Ovary (tissue), 7 donors: ENCODE measurements at regions not wholly inside any gene's neighbourhood (a gene's known extent, or its start where the extent isn't known, plus 50 kb on each side); places are given as distances from the start of the nearest gene placed in this dataset.

ENCODE experiments used
- DNase-seq, 5 donors: peaks; one replicate each; pipeline ENCODE4 v3.0.0-alpha.2; 2019 to 2020
- H3K27ac ChIP-seq, 2 donors: fragments of 200-600 bp; one replicate each; pipeline versions ENCODE4 v1.5.1 to v1.8.0; 2019 to 2022
- H3K27me3 ChIP-seq: fragments of 200-600 bp; one replicate; pipeline ENCODE4 v1.8.0; 2022
- H3K36me3 ChIP-seq: fragments of 200-600 bp; sonication (generic); one replicate; pipeline ENCODE4 v1.5.1; 2019
- H3K4me1 ChIP-seq: one replicate; pipeline ENCODE4 v1.8.1; 2013; ENCODE audit warnings: mild to moderate bottlenecking, moderate library complexity; ENCODE audit not compliant: insufficient read depth
- H3K4me3 ChIP-seq: fragments of 200-600 bp; sonication (generic); one replicate; pipeline ENCODE4 v1.5.1; 2017
- H3K9me3 ChIP-seq, 2 donors: fragments of 200-600 bp in 1 of 2; sonication (generic) in 1 of 2; one replicate each; pipeline versions ENCODE4 v1.5.1 to v1.8.1; 2013 to 2019; ENCODE audit warnings: mild to moderate bottlenecking in 1 of 2, moderate library complexity in 1 of 2
- CTCF ChIP-seq, 3 donors: fragments of 450-650 bp in 2 of 3; fragments of 200-600 bp in 1 of 3; IDR thresholded peaks; one replicate each; pipeline versions ENCODE4 v1.5.1 to v1.8.0; 2016 to 2022; ENCODE audit warnings: antibody characterized with exemption in 3 of 3, mild to moderate bottlenecking in 1 of 3
- EP300 ChIP-seq: sonication (generic); formaldehyde crosslinking; IDR thresholded peaks from one replicate; pipeline ENCODE4 v1.6.1; 2017; ENCODE audit warnings: antibody characterized with exemption
- POLR2A ChIP-seq: fragments of 450-650 bp; IDR thresholded peaks from one replicate; pipeline ENCODE4 v1.6.1; 2017; ENCODE audit warnings: antibody characterized with exemption, mild to moderate bottlenecking, moderate library complexity
- WGBS, 3 donors: extraction: QIAGEN DNeasy Blood & Tissue Kit in 1 of 3; methylation state at CpG; one replicate each; pipeline versions ENCODE4 v1.1.5 to v1.1.7; 2013 to 2017; 5-methylcytosine and 5-hydroxymethylcytosine counted together
- intact Hi-C, 4 donors: fragments of 100-400 bp; cut with DNase I; formaldehyde crosslinking; loops; one replicate each; pipeline versions ENCODE4 v1.11.0 to v1.15.1; 2022 to 2023
- donor health status: DM: no; HTN: no; CAD: no; lungs with moderate emphysema.
- donor health status: DM: no; HTN: no; CAD: no.
- donor health status: Bipolar disorder and iron deficiency.
- donor health status: DM: no; HTN: no; CAD: no.
- donor health status: DM: yes; HTN: yes; CAD: no.

GRCh38 chr3:83843716-83844115 lies 1115.1 kb upstream of the CADM2 start:
- 90 to 94% (median 90%) methylated on average over 2 of the region's 2 CpGs for WGBS, 3 donors
- no peak overlapping the region for H3K4me3 ChIP-seq
- no peaks in the 10 kb centered on the region for H3K27me3 ChIP-seq

GRCh38 chr3:83849106-83849730 lies 1109.6 kb upstream of the CADM2 start:
- H3K9me3 ChIP-seq = no peaks in the 10 kb centered on the region
- no peaks in the 10 kb centered on the region for H3K27me3 ChIP-seq
- H3K27ac ChIP-seq = no peak overlapping the region
- no peak overlapping the region for H3K4me3 ChIP-seq
- TF ChIP-seq EP300 (no peak), POLR2A (no peak), CTCF (IDR thresholded peaks at IDR 0.05) (no peak)
- no peaks in the 10 kb centered on the region for H3K36me3 ChIP-seq
- no peak for DNase-seq
- 80 to 100% (median 90%) methylated on average over 1 of the region's 1 CpG for WGBS, 3 donors
- intact Hi-C loops = no loop called here
- no peaks in the 10 kb centered on the region for H3K4me1 ChIP-seq

More at GRCh38 chr3:83843716-83844115, 1115.1 kb upstream of the CADM2 start:
- Histone ChIP-seq H3K4me1 (no peaks in the 10 kb centered on the region), H3K27ac (no peak overlapping the region), H3K36me3 (no peaks in the 10 kb centered on the region), H3K9me3 (no peaks in the 10 kb centered on the region)
- TF ChIP-seq EP300 = no peak
- TF ChIP-seq POLR2A = no peak
- no peak for TF ChIP-seq CTCF (IDR thresholded peaks at IDR 0.05)
- no peak for DNase-seq
- intact Hi-C loops = no loop called here

DNA sequence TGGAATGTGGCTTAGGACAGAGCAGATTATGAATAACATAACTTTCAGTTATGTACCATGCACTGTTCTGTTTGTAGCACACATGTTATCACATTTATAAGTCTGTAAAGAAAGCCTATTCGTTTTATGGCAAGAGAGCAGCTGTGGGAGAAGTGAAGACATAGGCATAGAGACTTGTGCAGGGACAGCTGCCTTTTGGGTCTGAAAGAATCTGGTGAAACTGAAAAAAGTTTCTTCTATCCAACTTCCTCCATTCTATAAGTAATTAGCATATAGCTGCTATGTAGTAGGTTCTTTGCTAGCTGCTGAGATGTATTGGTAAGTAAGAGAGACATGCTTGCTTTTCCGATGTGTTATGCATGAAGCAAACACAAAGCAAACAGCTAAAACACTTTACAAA lies 1095.4 kb upstream of the CADM2 start:
- no peak for DNase-seq
- TF ChIP-seq CTCF (IDR thresholded peaks at IDR 0.05) = no peak
- Histone ChIP-seq H3K4me3 (no peak overlapping the region), H3K4me1 (no peaks in the 10 kb centered on the region), H3K36me3 (no peaks in the 10 kb centered on the region), H3K27ac (no peak overlapping the region), H3K27me3 (no peaks in the 10 kb centered on the region), H3K9me3 (no peaks in the 10 kb centered on the region)
- intact Hi-C loops = no loop called here
- WGBS, 3 donors = 63 to 80% (median 72%) methylated on average over 2 of the region's 2 CpGs

DNA sequence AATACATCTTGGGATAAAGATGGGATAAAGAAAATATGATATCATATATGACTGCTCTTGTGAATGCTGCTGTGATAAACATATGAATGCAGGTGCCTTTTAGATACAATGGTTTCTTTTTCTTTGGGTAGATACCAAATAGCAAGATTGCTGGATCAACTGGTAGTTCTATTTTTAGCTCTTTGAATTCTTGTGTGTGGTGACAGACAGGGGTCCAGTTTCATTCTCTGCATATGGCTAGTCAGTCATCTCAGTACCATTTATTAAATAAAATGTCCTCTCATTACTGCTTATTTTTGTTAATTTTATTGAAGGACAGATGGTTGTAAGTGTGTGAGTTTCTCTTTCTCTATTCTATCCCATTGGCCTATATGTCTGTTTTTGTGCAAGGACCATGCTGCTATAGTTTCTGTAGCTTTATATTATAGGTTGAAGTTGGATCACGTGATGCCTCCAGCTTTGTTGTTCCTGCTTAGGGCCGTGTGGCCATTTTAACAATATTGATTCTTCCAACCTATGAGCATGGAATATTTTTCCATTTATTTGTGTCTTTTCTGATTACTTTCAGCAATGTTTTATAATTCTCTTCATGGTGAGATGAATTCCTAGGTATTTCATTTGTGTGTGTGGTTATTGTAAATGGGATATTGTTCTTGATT lies 1089.8 kb upstream of the CADM2 start:
- TF ChIP-seq CTCF (IDR thresholded peaks at IDR 0.05) = no peak
- TF ChIP-seq POLR2A = no peak
- no peak for TF ChIP-seq EP300
- no peaks in the 10 kb centered on the region for H3K27me3 ChIP-seq
- 70 to 86% (median 76%) methylated on average over 2 of the region's 2 CpGs for WGBS, 3 donors
- no peak overlapping the region for H3K27ac ChIP-seq
- H3K9me3 ChIP-seq = no peaks in the 10 kb centered on the region
- no peaks in the 10 kb centered on the region for H3K36me3 ChIP-seq
- DNase-seq = no peak
- H3K4me1 ChIP-seq = no peaks in the 10 kb centered on the region
- intact Hi-C loops = no loop called here
- H3K4me3 ChIP-seq = no peak overlapping the region
